Astrocyte (in vitro differentiated cells and primary cell): ENCODE measurements at regions not wholly inside any gene's neighbourhood (a gene's known extent, or its start where the extent isn't known, plus 50 kb on each side); places are given as distances from the start of the nearest gene placed in this dataset.

ENCODE experiments used
- EZH2 ChIP-seq: IDR thresholded peaks from 2 replicates; pipeline ENCODE4 v1.6.1; 2012; ENCODE audit warnings: mild to moderate bottlenecking, low read length, inconsistent platforms; ENCODE audit not compliant: insufficient read depth
- TF ChIP-seq, protein P1 (sequence below): IDR thresholded peaks from 2 replicates; pipeline ENCODE4 v1.5.1; 2011; ENCODE audit warnings: low read depth, mild to moderate bottlenecking, inconsistent platforms, low read length, moderate library complexity; ENCODE audit not compliant: insufficient read depth

DNA sequence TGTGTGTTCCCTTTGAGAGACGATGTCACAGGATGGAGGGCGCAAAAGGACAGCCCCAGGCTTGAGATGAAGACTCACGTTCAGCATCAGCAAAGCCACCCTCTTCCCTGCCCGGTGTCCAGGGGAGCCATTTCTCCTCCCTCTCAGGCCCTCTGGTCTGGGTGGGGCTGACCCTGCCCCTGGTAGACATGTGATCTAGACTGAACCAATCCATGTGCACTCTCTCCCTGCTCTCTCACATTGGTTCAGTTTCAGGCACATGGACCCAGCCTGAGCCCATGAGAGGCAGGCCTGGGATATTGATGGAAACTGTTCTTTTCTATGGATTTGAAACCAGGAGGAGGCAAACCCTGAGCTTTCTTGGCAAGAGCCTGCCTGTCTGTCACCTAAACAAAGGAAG lies 115.6 kb upstream of the IGSF21 start:
- TF ChIP-seq, protein P1, sequence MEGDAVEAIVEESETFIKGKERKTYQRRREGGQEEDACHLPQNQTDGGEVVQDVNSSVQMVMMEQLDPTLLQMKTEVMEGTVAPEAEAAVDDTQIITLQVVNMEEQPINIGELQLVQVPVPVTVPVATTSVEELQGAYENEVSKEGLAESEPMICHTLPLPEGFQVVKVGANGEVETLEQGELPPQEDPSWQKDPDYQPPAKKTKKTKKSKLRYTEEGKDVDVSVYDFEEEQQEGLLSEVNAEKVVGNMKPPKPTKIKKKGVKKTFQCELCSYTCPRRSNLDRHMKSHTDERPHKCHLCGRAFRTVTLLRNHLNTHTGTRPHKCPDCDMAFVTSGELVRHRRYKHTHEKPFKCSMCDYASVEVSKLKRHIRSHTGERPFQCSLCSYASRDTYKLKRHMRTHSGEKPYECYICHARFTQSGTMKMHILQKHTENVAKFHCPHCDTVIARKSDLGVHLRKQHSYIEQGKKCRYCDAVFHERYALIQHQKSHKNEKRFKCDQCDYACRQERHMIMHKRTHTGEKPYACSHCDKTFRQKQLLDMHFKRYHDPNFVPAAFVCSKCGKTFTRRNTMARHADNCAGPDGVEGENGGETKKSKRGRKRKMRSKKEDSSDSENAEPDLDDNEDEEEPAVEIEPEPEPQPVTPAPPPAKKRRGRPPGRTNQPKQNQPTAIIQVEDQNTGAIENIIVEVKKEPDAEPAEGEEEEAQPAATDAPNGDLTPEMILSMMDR = no peak
- no peak for TF ChIP-seq EZH2
